Neural progenitor cell (in vitro differentiated cells): ENCODE measurements at regions not wholly inside any gene's neighbourhood (a gene's known extent, or its start where the extent isn't known, plus 50 kb on each side); places are given as distances from the start of the nearest gene placed in this dataset.

Experiments used
- DNase-seq: peaks from one replicate; pipeline ENCODE4 v3.0.0-alpha.2; 2016; ENCODE audit warnings: low spot score
- H2AFZ ChIP-seq: fragments of 200-600 bp; sonication (generic); replicated peaks from 2 replicates; pipeline ENCODE4 v1.6.1; 2016; ENCODE audit warnings: antibody characterized with exemption
- H3F3A ChIP-seq: fragments of 200-600 bp; sonication (generic); 2 replicates; pipeline ENCODE4 v1.6.1; 2016; ENCODE audit warnings: antibody characterized with exemption, low read depth
- H3K27ac ChIP-seq: fragments of 200-600 bp; sonication (generic); 2 replicates; pipeline ENCODE4 v1.5.1; 2016; ENCODE audit warnings: mild to moderate bottlenecking
- H3K27me3 ChIP-seq: fragments of 200-600 bp; sonication (generic); 2 replicates; pipeline ENCODE4 v1.6.1; 2016; ENCODE audit warnings: mild to moderate bottlenecking, moderate library complexity
- H3K36me3 ChIP-seq: fragments of 200-600 bp; sonication (generic); 2 replicates; pipeline ENCODE4 v1.5.1; 2016
- H3K4me1 ChIP-seq: fragments of 200-600 bp; sonication (generic); 2 replicates; pipeline ENCODE4 v1.6.1; 2016; ENCODE audit warnings: mixed run types
- H3K4me2 ChIP-seq: fragments of 200-600 bp; sonication (generic); 2 replicates; pipeline ENCODE4 v1.6.1; 2016
- H3K4me3 ChIP-seq: fragments of 200-600 bp; sonication (generic); 2 replicates; pipeline ENCODE4 v1.5.1; 2016
- H3K79me2 ChIP-seq: fragments of 200-600 bp; sonication (generic); 2 replicates; pipeline ENCODE4 v1.6.1; 2016; ENCODE audit warnings: low read depth
- H3K9ac ChIP-seq: fragments of 200-600 bp; sonication (generic); 2 replicates; pipeline ENCODE4 v1.6.1; 2016
- H3K9me3 ChIP-seq: fragments of 200-600 bp; sonication (generic); 2 replicates; pipeline ENCODE4 v1.5.1; 2016; ENCODE audit warnings: low read depth
- H4K20me1 ChIP-seq: fragments of 200-600 bp; sonication (generic); 2 replicates; pipeline ENCODE4 v1.6.1; 2016; ENCODE audit warnings: low read depth
- H3K27ac Mint-ChIP-seq: 3 replicates; pipeline ENCODE4 v1.8.0; 2021; ENCODE audit warnings: mixed read lengths
- H3K27me3 Mint-ChIP-seq: 2 replicates; pipeline ENCODE4 v1.8.0; 2022; ENCODE audit warnings: low read depth, mild to moderate bottlenecking, inconsistent platforms, moderate library complexity, mixed read lengths; ENCODE audit not compliant: insufficient read depth
- H3K36me3 Mint-ChIP-seq: 3 replicates; pipeline ENCODE4 v1.8.0; 2021; ENCODE audit warnings: mixed read lengths
- H3K4me1 Mint-ChIP-seq: 3 replicates; pipeline ENCODE4 v1.8.0; 2021; ENCODE audit warnings: mixed read lengths
- H3K4me3 Mint-ChIP-seq: 3 replicates; pipeline ENCODE4 v1.8.0; 2021; ENCODE audit warnings: mild to moderate bottlenecking, moderate library complexity, mixed read lengths
- H3K9me3 Mint-ChIP-seq: 3 replicates; pipeline ENCODE4 v1.8.0; 2020; ENCODE audit warnings: mixed read lengths
- EZH2 ChIP-seq: fragments of 200-600 bp; sonication (generic); IDR thresholded peaks from 2 replicates; pipeline ENCODE4 v1.6.1; 2017; ENCODE audit warnings: antibody characterized with exemption, mild to moderate bottlenecking, moderate library complexity
- EZH2phosphoT487 ChIP-seq: fragments of 200-600 bp; sonication (generic); IDR thresholded peaks from 2 replicates; pipeline ENCODE4 v1.6.1; 2017; ENCODE audit warnings: antibody characterized with exemption
- TF ChIP-seq, protein P1 (sequence below): fragments of 200-600 bp; sonication (generic); IDR thresholded peaks from 2 replicates; pipeline ENCODE4 v1.5.1; 2017; ENCODE audit warnings: antibody characterized with exemption, mild to moderate bottlenecking

DNA sequence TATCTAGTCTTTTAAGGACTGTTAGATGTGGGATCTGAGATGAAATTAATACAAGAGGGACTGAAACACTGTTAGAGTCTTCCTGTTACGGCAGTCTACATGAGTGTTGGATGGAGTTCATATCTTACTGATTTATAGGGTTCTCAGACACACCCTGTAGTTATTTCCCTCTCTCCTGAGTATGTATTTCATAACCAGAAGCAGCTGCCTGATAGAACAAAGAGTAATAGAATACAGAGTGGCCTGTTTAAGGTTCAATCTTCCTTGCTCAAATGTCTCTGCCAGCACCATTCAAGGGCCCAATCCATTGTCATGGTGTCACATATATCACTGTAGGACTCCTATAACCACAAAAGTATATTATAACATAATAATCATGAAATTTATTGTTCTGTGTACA lies 1229.1 kb upstream of the ACVR2A start:
- Mint-ChIP-seq H3K9me3 (peaks cover 10% of the 10 kb centered on the region), H3K27ac (no peak overlapping the region)
- peaks cover 7% of the 10 kb centered on the region for H3K9me3 ChIP-seq

DNA sequence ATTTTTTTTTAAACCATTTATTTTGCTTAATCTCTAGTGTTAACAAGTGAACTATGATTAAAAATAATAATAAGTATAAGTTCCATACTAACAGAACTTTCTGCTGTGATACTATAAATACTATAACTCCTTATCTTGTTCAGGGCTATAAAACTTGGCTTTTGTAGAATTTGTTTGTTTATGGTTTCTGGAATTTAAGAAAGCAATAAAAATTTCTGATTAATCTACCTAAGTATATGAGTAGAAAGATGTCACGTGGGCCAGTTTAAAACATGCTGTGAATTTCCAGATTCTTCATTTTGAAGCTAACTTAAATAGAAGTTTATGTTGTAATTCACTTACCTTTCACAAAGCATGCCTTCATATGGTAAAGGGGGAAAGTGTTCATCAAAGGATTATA lies 1236.3 kb upstream of the ACVR2A start:
- Mint-ChIP-seq H3K27me3 (no peaks in the 10 kb centered on the region), H3K27ac (no peak overlapping the region), H3K36me3 (no peaks in the 10 kb centered on the region), H3K4me3 (no peak overlapping the region), H3K4me1 (no peaks in the 10 kb centered on the region), H3K9me3 (no peaks in the 10 kb centered on the region)
- Histone ChIP-seq H3K36me3 (no peaks in the 10 kb centered on the region), H3K4me2 (no peak overlapping the region), H3K4me1 (no peaks in the 10 kb centered on the region), H2AFZ (no peak overlapping the region), H3K27ac (no peak overlapping the region), H3K9me3 (no peaks in the 10 kb centered on the region), H3K4me3 (no peak overlapping the region), H4K20me1 (no peaks in the 10 kb centered on the region), H3K27me3 (no peaks in the 10 kb centered on the region), H3K9ac (no peak overlapping the region), H3K79me2 (no peaks in the 10 kb centered on the region), H3F3A (no peaks in the 10 kb centered on the region)
- TF ChIP-seq, protein P1, sequence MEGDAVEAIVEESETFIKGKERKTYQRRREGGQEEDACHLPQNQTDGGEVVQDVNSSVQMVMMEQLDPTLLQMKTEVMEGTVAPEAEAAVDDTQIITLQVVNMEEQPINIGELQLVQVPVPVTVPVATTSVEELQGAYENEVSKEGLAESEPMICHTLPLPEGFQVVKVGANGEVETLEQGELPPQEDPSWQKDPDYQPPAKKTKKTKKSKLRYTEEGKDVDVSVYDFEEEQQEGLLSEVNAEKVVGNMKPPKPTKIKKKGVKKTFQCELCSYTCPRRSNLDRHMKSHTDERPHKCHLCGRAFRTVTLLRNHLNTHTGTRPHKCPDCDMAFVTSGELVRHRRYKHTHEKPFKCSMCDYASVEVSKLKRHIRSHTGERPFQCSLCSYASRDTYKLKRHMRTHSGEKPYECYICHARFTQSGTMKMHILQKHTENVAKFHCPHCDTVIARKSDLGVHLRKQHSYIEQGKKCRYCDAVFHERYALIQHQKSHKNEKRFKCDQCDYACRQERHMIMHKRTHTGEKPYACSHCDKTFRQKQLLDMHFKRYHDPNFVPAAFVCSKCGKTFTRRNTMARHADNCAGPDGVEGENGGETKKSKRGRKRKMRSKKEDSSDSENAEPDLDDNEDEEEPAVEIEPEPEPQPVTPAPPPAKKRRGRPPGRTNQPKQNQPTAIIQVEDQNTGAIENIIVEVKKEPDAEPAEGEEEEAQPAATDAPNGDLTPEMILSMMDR: no peak
- TF ChIP-seq EZH2phosphoT487: no peak
- no peak for TF ChIP-seq EZH2
- no peak for DNase-seq

More for the DNA sequence above, 1229.1 kb upstream of the ACVR2A start:
- H3K36me3 ChIP-seq: no peaks in the 10 kb centered on the region
- no peaks in the 10 kb centered on the region for H3K4me1 ChIP-seq
- H3K9ac ChIP-seq: no peak overlapping the region
- no peak overlapping the region for H3K4me3 Mint-ChIP-seq
- no peaks in the 10 kb centered on the region for H4K20me1 ChIP-seq
- TF ChIP-seq EZH2: no peak
- no peak for TF ChIP-seq EZH2phosphoT487
- TF ChIP-seq, protein P1: no peak
- no peaks in the 10 kb centered on the region for H3K36me3 Mint-ChIP-seq
- no peak overlapping the region for H3K4me3 ChIP-seq
- H2AFZ ChIP-seq: no peak overlapping the region
- H3K79me2 ChIP-seq: no peaks in the 10 kb centered on the region
- no peaks in the 10 kb centered on the region for H3K27me3 ChIP-seq
- no peak for DNase-seq
- H3K27ac ChIP-seq: no peak overlapping the region
- H3K4me2 ChIP-seq: no peak overlapping the region
- no peaks in the 10 kb centered on the region for H3F3A ChIP-seq
- no peaks in the 10 kb centered on the region for H3K4me1 Mint-ChIP-seq
- peaks cover 2% of the 10 kb centered on the region for H3K27me3 Mint-ChIP-seq

DNA sequence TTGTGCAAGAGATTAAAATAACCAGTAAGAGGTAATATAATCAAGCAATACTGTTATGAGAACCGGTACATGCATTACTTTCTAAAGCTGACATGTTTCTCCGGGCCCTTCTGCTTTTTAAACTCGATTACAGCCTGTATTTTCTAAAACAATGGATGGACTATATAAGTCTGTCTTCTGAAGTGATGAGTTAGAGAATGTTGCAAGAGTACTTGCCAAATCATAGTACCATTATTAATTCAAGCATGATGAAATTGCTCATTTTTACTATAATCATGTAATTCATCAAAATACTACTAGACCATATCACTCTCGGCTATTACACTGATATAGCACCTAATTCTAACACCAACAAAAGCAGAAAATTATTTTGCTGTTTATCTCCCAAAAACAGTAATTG lies 1240.3 kb upstream of the ACVR2A start:
- H3K9me3 ChIP-seq: no peaks in the 10 kb centered on the region
- no peaks in the 10 kb centered on the region for H3K27me3 Mint-ChIP-seq
- H3K4me3 ChIP-seq: no peak overlapping the region
- H3K79me2 ChIP-seq: no peaks in the 10 kb centered on the region
- no peaks in the 10 kb centered on the region for H3K4me1 ChIP-seq
- H3K27ac Mint-ChIP-seq: no peak overlapping the region
- no peak for DNase-seq
- no peak for TF ChIP-seq EZH2
- TF ChIP-seq, protein P1: no peak
- H4K20me1 ChIP-seq: no peaks in the 10 kb centered on the region
- H3K9me3 Mint-ChIP-seq: no peaks in the 10 kb centered on the region
- H3K27me3 ChIP-seq: no peaks in the 10 kb centered on the region
- H3F3A ChIP-seq: no peaks in the 10 kb centered on the region
- no peaks in the 10 kb centered on the region for H3K36me3 ChIP-seq
- no peak overlapping the region for H3K4me3 Mint-ChIP-seq
- H3K9ac ChIP-seq: no peak overlapping the region
- no peaks in the 10 kb centered on the region for H3K36me3 Mint-ChIP-seq
- H2AFZ ChIP-seq: no peak overlapping the region
- no peak overlapping the region for H3K4me2 ChIP-seq
- H3K27ac ChIP-seq: no peak overlapping the region
- no peaks in the 10 kb centered on the region for H3K4me1 Mint-ChIP-seq

DNA sequence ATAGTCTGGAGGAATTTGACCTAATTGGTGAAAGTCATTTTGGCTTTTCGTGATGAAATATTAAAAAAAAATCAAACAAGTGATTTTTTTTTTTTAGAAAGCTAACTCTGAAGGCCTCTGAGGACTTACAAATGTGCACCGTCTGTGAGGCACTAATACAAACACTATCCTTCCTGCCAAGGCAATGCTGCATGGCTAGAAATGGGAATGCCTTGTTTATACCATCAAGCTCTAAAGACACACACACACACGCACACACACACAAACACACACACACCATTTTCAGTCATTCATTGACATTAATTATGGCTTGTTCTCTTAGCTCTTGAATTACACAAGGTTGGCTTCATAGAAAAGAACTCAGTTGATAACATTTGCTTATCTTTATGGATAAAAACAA lies 1242.0 kb upstream of the ACVR2A start:
- Histone ChIP-seq H3K4me3 (no peak overlapping the region), H3K79me2 (no peaks in the 10 kb centered on the region), H2AFZ (no peak overlapping the region), H4K20me1 (no peaks in the 10 kb centered on the region), H3K4me1 (no peaks in the 10 kb centered on the region), H3K9ac (no peak overlapping the region), H3F3A (no peaks in the 10 kb centered on the region), H3K27ac (no peak overlapping the region), H3K4me2 (no peak overlapping the region), H3K9me3 (no peaks in the 10 kb centered on the region), H3K27me3 (no peaks in the 10 kb centered on the region), H3K36me3 (no peaks in the 10 kb centered on the region)
- Mint-ChIP-seq H3K9me3 (no peaks in the 10 kb centered on the region), H3K27me3 (no peaks in the 10 kb centered on the region), H3K4me1 (no peaks in the 10 kb centered on the region), H3K4me3 (no peak overlapping the region), H3K36me3 (no peaks in the 10 kb centered on the region), H3K27ac (no peak overlapping the region)
- no peak for TF ChIP-seq EZH2phosphoT487
- no peak for TF ChIP-seq EZH2
- TF ChIP-seq, protein P1: no peak
- DNase-seq: no peak
